DMS153 treated with DMSO at 0.1 percent for 48 hours (cell line): ENCODE measurements at regions not wholly inside any gene's neighbourhood (a gene's known extent, or its start where the extent isn't known, plus 50 kb on each side); places are given as distances from the start of the nearest gene placed in this dataset.
"Not testable (repeated sequence)": the region's sequence is repeated elsewhere in the genome, so short reads cannot be mapped to it uniquely, and the experiment has no call there.

Source experiments
- DNase-seq: peaks from one replicate; lab custom pipeline; 2025; ENCODE audit not compliant: unreplicated experiment; lab: John Stamatoyannopoulos, UW

GRCh38 chr10:78467496-78468106, 433.9 kb downstream of the RPS24 start:
- no peak for DNase-seq

- DNase-seq: not testable (repeated sequence)
Measured at GRCh38 chr10:78468731-78469130, 435.1 kb downstream of the RPS24 start.

- peak; percentile 96 for DNase-seq
Measured at GRCh38 chr10:78470267-78471103, 436.8 kb downstream of the RPS24 start.

- no peak for DNase-seq
Measured at GRCh38 chr10:78471326-78471722, 437.7 kb downstream of the RPS24 start.

GRCh38 chr10:78471723-78472550, 438.3 kb downstream of the RPS24 start:
- DNase-seq: no peak

- DNase-seq: no peak
Measured at GRCh38 chr10:78472551-78472890, 438.9 kb downstream of the RPS24 start.

- DNase-seq: no peak
Measured at GRCh38 chr10:78473006-78473405, 439.3 kb downstream of the RPS24 start.

- no peak for DNase-seq
Measured at GRCh38 chr10:78474743-78475142, 441.1 kb downstream of the RPS24 start.

GRCh38 chr10:78475437-78475836, 441.8 kb downstream of the RPS24 start:
- DNase-seq: no peak

GRCh38 chr10:78476156-78476555, 442.5 kb downstream of the RPS24 start:
- no peak for DNase-seq

GRCh38 chr10:78476844-78477243, 443.2 kb downstream of the RPS24 start:
- DNase-seq: no peak

- DNase-seq: no peak
Measured at GRCh38 chr10:78478919-78479318, 445.3 kb downstream of the RPS24 start.

GRCh38 chr10:78479467-78479866, 445.8 kb downstream of the RPS24 start:
- no peak for DNase-seq

GRCh38 chr10:78481842-78482241, 448.2 kb downstream of the RPS24 start:
- DNase-seq: no peak

GRCh38 chr10:78483641-78484040, 450.0 kb downstream of the RPS24 start:
- DNase-seq: no peak

- DNase-seq: no peak
Measured at GRCh38 chr10:78489034-78489433, 455.4 kb downstream of the RPS24 start.

- no peak for DNase-seq
Measured at GRCh38 chr10:78491812-78492211, 458.1 kb downstream of the RPS24 start.

GRCh38 chr10:78492424-78492823, 458.8 kb downstream of the RPS24 start:
- no peak for DNase-seq

GRCh38 chr10:78494179-78494578, 460.5 kb downstream of the RPS24 start:
- DNase-seq: no peak

GRCh38 chr10:78502210-78502936, 468.7 kb downstream of the RPS24 start:
- peak; percentile 38 for DNase-seq

GRCh38 chr10:78504181-78504580, 470.5 kb downstream of the RPS24 start:
- DNase-seq: no peak
